ENCODE measurements at regions not wholly inside any gene's neighbourhood (a gene's known extent, or its start where the extent isn't known, plus 50 kb on each side); places are given as distances from the start of the nearest gene placed in this dataset.

DNA sequence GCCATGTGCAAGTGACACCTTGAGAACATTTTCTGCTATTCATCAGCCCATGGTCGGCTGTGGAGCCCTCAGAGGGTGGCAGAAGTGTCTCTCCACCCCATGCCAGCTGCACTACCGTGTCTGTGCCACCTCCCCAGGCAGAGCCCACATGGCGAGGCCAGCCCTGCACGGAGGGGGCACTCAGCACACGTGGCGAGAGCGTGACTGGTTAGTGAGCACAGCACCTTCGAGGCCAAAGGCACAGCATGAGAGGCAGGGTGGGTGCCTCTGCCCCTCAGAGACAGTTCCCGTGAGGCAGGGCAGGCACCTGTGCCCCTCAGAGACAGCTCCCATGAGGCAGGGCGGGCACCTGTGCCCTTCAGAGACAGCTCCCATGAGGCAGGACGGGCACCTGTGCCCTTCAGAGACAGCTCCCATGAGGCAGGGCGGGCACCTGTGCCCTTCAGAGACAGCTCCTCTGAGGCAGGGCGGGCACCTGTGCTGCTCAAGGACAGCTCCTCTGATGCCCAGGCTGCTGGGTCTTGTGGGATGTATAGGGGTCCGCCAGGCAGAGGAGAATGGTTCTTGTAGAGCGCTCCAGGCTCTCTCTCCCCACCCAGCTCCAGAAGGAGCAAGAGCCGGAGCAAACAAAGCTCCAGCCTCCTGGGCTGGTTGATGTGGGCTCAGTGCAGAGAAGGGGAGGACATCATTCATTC lies 179.8 kb upstream of the PPP1R26 start:
- 91 to 94% methylated on average over 12 to 13 of the region's 16 CpGs for WGBS, 2 experiments (ENCODE audit: insufficient coverage in 2 of 2)
- Histone ChIP-seq H3K9me3 (ENCODE audit: control insufficient read depth, low read length) (no peaks in the 10 kb centered on the region), H3K36me3 (ENCODE audit: control insufficient read depth, insufficient read depth, low read length) (no peaks in the 10 kb centered on the region), H3K4me3 (ENCODE audit: extremely low read depth, insufficient read depth, low read length, poor library complexity, severe bottlenecking) (no peak overlapping the region), H3K27ac (ENCODE audit: low read depth, low read length, severe bottlenecking) (no peak overlapping the region), H3K4me1 (ENCODE audit: control insufficient read depth, insufficient read depth, low read length, poor library complexity, severe bottlenecking) (no peaks in the 10 kb centered on the region)

- H3K4me3 ChIP-seq (ENCODE audit: extremely low read depth, insufficient read depth, low read length, poor library complexity, severe bottlenecking) = no peak overlapping the region
- 85 to 87% methylated on average over 7 to 19 of the region's 21 CpGs for WGBS, 2 experiments (ENCODE audit: insufficient coverage in 2 of 2)
- no peaks in the 10 kb centered on the region for H3K9me3 ChIP-seq (ENCODE audit: control insufficient read depth, low read length)
These were observed 179.0 kb upstream of the PPP1R26 start for GRCh38 chr9:135300346-135301141.

GRCh38 chr9:135301271-135302263 lies 178.0 kb upstream of the PPP1R26 start:
- WGBS, 2 experiments (ENCODE audit: insufficient coverage in 2 of 2) = 85 to 87% methylated on average over 36 to 38 of the region's 40 CpGs
- no peaks in the 10 kb centered on the region for H3K9me3 ChIP-seq (ENCODE audit: control insufficient read depth, low read length)
- H3K27ac ChIP-seq (ENCODE audit: low read depth, low read length, severe bottlenecking) = no peak overlapping the region
- no peaks in the 10 kb centered on the region for H3K4me1 ChIP-seq (ENCODE audit: control insufficient read depth, insufficient read depth, low read length, poor library complexity, severe bottlenecking)
- H3K36me3 ChIP-seq (ENCODE audit: control insufficient read depth, insufficient read depth, low read length) = no peaks in the 10 kb centered on the region
- H3K4me3 ChIP-seq (ENCODE audit: extremely low read depth, insufficient read depth, low read length, poor library complexity, severe bottlenecking) = no peak overlapping the region

More at GRCh38 chr9:135300346-135301141, 179.0 kb upstream of the PPP1R26 start:
- no peaks in the 10 kb centered on the region for H3K4me1 ChIP-seq (ENCODE audit: control insufficient read depth, insufficient read depth, low read length, poor library complexity, severe bottlenecking)
- no peaks in the 10 kb centered on the region for H3K36me3 ChIP-seq (ENCODE audit: control insufficient read depth, insufficient read depth, low read length)
- no peak overlapping the region for H3K27ac ChIP-seq (ENCODE audit: low read depth, low read length, severe bottlenecking)

DNA sequence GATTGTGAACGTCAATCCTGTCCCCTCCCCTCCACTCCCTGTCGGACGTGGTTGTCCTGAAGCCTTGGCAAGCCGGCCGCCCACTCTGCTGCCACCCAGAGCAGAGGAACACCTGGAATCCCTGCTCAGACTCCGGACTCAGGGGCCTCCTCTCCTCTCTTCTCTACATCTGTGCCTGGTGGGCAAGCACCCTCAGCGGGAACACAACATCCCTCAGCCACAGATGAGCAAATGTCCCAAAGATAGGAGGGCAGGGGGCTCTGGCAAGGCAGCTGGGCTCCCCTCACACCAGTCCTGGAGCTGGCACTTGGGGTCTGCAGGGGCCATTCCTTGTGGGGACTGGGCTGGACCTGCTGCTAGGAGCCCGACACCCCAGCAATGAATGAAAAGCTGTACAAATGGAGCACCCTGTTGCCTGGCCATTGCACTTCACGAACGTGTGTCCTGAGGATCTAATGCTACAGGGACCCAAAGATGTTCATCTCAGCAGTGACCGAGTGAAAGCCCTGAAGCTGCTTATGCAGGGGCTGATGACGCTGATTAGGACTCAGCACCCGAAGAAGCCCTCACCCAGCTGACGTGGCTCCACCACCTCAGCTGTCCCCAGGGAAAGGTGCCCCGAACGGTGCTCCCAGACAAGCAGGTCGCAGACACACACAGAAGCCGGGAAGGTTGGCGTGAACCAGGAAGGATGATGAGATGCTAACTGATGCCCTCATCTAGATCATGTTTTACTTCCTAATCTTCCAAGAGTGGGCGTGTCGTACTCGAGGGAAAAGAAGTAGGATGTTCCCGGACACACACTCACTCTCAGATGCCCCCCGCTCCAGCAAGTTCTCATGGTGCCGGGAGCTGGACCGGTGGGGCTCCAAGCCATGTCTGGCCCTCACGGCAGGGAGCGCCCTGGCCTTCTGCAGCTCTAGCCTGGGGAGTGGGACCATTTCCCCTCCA lies 177.0 kb upstream of the PPP1R26 start:
- no peaks in the 10 kb centered on the region for H3K9me3 ChIP-seq (ENCODE audit: control insufficient read depth, low read length)
- no peaks in the 10 kb centered on the region for H3K36me3 ChIP-seq (ENCODE audit: control insufficient read depth, insufficient read depth, low read length)
- H3K4me1 ChIP-seq (ENCODE audit: control insufficient read depth, insufficient read depth, low read length, poor library complexity, severe bottlenecking) = no peaks in the 10 kb centered on the region
- no peak overlapping the region for H3K4me3 ChIP-seq (ENCODE audit: extremely low read depth, insufficient read depth, low read length, poor library complexity, severe bottlenecking)
- H3K27ac ChIP-seq (ENCODE audit: low read depth, low read length, severe bottlenecking) = no peak overlapping the region
- WGBS, 2 experiments (ENCODE audit: insufficient coverage in 2 of 2) = 89 to 93% methylated on average over 24 to 26 of the region's 28 CpGs

DNA sequence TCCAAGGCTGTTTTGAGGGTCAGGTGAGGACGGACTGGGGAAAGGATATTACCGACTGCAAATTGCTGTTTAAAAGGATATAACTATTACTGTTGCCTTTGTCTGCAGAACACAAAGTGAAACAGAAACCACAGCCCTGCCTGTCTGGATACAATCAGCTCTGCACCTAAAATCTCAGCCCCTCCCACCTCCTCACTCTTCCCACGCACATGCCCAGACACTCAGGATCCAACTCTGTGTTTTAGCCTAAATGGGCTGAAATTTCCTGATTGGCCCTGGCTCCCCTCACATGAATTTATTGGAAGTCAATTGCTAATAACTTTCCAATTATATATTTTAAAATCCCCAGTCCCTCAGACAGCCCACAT lies 176.3 kb upstream of the PPP1R26 start:
- H3K27ac ChIP-seq (ENCODE audit: low read depth, low read length, severe bottlenecking) = no peak overlapping the region
- 60 to 86% methylated on average over 1 of the region's 3 CpGs for WGBS, 2 experiments (ENCODE audit: insufficient coverage in 2 of 2)
- H3K4me1 ChIP-seq (ENCODE audit: control insufficient read depth, insufficient read depth, low read length, poor library complexity, severe bottlenecking) = no peaks in the 10 kb centered on the region
- no peaks in the 10 kb centered on the region for H3K36me3 ChIP-seq (ENCODE audit: control insufficient read depth, insufficient read depth, low read length)
- H3K9me3 ChIP-seq (ENCODE audit: control insufficient read depth, low read length) = no peaks in the 10 kb centered on the region
- no peak overlapping the region for H3K4me3 ChIP-seq (ENCODE audit: extremely low read depth, insufficient read depth, low read length, poor library complexity, severe bottlenecking)

GRCh38 chr9:135303865-135304499 lies 175.6 kb upstream of the PPP1R26 start:
- Histone ChIP-seq H3K36me3 (ENCODE audit: control insufficient read depth, insufficient read depth, low read length) (no peaks in the 10 kb centered on the region), H3K27ac (ENCODE audit: low read depth, low read length, severe bottlenecking) (no peak overlapping the region), H3K9me3 (ENCODE audit: control insufficient read depth, low read length) (no peaks in the 10 kb centered on the region), H3K4me3 (ENCODE audit: extremely low read depth, insufficient read depth, low read length, poor library complexity, severe bottlenecking) (no peak overlapping the region), H3K4me1 (ENCODE audit: control insufficient read depth, insufficient read depth, low read length, poor library complexity, severe bottlenecking) (no peaks in the 10 kb centered on the region)

DNA sequence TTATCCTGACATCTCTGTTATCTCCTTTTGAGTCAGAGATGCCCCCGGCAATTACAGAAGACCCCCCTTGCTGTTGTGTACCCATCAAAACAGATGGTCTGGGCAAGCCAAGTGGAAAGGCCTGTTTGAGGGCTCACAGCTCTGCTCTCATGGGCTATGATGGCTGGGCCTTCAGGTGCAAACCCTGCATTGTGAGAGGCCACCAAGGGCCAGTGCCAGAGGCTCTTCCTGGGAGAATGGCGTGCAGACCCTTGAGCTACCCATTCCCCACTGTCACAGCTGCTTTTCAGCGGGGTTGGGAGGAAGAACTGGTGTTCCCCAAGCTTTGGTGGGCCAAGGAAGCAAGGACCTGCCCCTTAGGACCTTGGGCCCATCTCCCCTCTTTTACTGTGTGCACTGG lies 174.7 kb upstream of the PPP1R26 start:
- 67 to 79% methylated on average over 2 to 3 of the region's 3 CpGs for WGBS, 2 experiments (ENCODE audit: insufficient coverage in 2 of 2)
- Histone ChIP-seq H3K36me3 (ENCODE audit: control insufficient read depth, insufficient read depth, low read length) (no peaks in the 10 kb centered on the region), H3K9me3 (ENCODE audit: control insufficient read depth, low read length) (no peaks in the 10 kb centered on the region)

DNA sequence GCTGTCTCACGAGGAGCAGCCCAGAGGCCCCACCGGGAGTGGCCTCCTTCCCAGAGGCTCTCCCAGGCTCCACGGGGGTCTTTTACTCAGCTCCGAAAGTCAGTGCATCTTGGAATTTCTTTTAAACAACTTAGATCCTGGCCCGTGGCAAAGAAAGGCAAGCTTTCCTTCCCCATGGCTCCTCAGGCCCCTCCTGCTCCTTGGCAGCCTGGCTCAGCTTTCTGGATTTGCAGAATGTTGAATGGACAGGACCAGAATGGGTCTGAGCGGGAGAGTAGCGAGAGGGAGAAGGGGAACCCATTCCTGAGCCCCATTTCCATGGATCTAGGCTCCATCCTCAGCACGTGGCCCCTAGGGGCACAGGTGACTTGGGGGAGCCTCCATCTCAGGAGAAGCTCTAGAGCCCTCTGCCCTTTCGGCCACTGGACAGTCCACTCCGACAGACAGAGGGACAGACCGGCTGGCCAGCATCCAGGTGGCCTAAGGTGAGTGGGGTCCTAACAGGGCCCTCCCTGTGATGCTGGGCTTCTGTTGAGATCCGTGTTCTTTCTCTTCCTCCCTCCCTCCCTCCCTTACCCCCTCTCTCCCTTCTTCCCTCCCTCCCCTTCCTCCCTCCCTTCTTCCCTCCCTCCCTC lies 173.9 kb upstream of the PPP1R26 start:
- Histone ChIP-seq H3K4me1 (ENCODE audit: control insufficient read depth, insufficient read depth, low read length, poor library complexity, severe bottlenecking) (no peaks in the 10 kb centered on the region), H3K27ac (ENCODE audit: low read depth, low read length, severe bottlenecking) (no peak overlapping the region), H3K36me3 (ENCODE audit: control insufficient read depth, insufficient read depth, low read length) (no peaks in the 10 kb centered on the region), H3K4me3 (ENCODE audit: extremely low read depth, insufficient read depth, low read length, poor library complexity, severe bottlenecking) (no peak overlapping the region), H3K9me3 (ENCODE audit: control insufficient read depth, low read length) (no peaks in the 10 kb centered on the region)
- WGBS, 2 experiments (ENCODE audit: insufficient coverage in 2 of 2) = 72 to 81% methylated on average over 8 to 9 of the region's 12 CpGs

More for the DNA sequence above, 174.7 kb upstream of the PPP1R26 start:
- H3K4me3 ChIP-seq (ENCODE audit: extremely low read depth, insufficient read depth, low read length, poor library complexity, severe bottlenecking) = no peak overlapping the region
- H3K4me1 ChIP-seq (ENCODE audit: control insufficient read depth, insufficient read depth, low read length, poor library complexity, severe bottlenecking) = no peaks in the 10 kb centered on the region
- no peak overlapping the region for H3K27ac ChIP-seq (ENCODE audit: low read depth, low read length, severe bottlenecking)

GRCh38 chr9:135306699-135307098 lies 172.9 kb upstream of the PPP1R26 start:
- Histone ChIP-seq H3K4me3 (ENCODE audit: extremely low read depth, insufficient read depth, low read length, poor library complexity, severe bottlenecking) (no peak overlapping the region), H3K27ac (ENCODE audit: low read depth, low read length, severe bottlenecking) (no peak overlapping the region), H3K36me3 (ENCODE audit: control insufficient read depth, insufficient read depth, low read length) (no peaks in the 10 kb centered on the region), H3K9me3 (ENCODE audit: control insufficient read depth, low read length) (no peaks in the 10 kb centered on the region), H3K4me1 (ENCODE audit: control insufficient read depth, insufficient read depth, low read length, poor library complexity, severe bottlenecking) (no peaks in the 10 kb centered on the region)
- WGBS, 2 experiments (ENCODE audit: insufficient coverage in 2 of 2) = 89 to 93% methylated on average over 11 to 12 of the region's 12 CpGs
